ENCODE measurements at regions not wholly inside any gene's neighbourhood (a gene's known extent, or its start where the extent isn't known, plus 50 kb on each side); places are given as distances from the start of the nearest gene placed in this dataset.

DNA sequence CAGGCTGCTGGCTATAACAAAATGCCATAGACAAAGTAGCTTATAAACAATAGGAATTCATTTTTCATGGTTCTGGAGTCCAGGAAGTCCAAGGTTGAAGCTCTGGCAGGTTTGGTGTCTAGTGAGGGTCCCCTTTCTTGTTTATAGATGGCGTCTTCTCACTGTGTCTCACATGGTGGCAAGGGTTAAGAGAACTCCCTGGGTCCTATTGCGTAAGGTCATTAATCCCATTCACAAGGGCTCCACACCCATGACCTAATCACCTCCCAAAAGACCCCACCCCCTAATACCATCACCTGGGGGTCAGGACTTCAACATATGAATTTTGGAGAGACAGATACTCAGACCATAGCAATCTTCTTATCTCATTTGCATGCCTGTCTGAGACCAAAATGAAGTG lies 108.9 kb upstream of the USP25 start:
- no peaks in the 10 kb centered on the region for H3K36me3 Mint-ChIP-seq (ENCODE audit: unreplicated experiment)
- H3K9me3 Mint-ChIP-seq (ENCODE audit: unreplicated experiment) = peaks cover 9% of the 10 kb centered on the region
- TF ChIP-seq, protein P1, sequence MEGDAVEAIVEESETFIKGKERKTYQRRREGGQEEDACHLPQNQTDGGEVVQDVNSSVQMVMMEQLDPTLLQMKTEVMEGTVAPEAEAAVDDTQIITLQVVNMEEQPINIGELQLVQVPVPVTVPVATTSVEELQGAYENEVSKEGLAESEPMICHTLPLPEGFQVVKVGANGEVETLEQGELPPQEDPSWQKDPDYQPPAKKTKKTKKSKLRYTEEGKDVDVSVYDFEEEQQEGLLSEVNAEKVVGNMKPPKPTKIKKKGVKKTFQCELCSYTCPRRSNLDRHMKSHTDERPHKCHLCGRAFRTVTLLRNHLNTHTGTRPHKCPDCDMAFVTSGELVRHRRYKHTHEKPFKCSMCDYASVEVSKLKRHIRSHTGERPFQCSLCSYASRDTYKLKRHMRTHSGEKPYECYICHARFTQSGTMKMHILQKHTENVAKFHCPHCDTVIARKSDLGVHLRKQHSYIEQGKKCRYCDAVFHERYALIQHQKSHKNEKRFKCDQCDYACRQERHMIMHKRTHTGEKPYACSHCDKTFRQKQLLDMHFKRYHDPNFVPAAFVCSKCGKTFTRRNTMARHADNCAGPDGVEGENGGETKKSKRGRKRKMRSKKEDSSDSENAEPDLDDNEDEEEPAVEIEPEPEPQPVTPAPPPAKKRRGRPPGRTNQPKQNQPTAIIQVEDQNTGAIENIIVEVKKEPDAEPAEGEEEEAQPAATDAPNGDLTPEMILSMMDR (IDR thresholded peaks at IDR 0.05) = no peak
- no peak for DNase-seq (ENCODE audit: extremely low spot score, unreplicated experiment)
- peaks cover 26% of the 10 kb centered on the region for H3K4me1 Mint-ChIP-seq (ENCODE audit: unreplicated experiment)
- no peak overlapping the region for H3K27ac Mint-ChIP-seq (ENCODE audit: unreplicated experiment)
- no peak overlapping the region for H3K4me3 Mint-ChIP-seq (ENCODE audit: unreplicated experiment)
- no peaks in the 10 kb centered on the region for H3K27me3 Mint-ChIP-seq (ENCODE audit: unreplicated experiment)

DNA sequence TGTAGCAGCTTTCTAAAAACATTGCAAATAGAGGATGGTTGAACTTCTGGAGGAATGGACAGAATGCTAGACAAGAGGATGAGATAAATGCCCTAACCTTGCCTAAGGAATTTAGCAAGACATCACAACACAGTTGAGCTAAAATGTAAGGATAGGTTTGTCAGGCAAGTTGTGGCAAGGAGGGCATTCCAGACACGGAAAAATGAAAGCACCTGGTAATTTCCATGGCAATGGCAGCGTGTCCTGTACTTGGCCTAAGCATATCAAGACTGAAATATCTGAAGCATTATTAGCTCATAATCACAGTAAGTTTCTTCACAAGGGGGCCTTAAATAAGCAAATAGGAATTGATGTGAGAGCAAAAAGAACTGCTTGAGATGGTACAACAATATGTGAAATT lies 105.1 kb upstream of the USP25 start:
- H3K27me3 Mint-ChIP-seq (ENCODE audit: unreplicated experiment) = no peaks in the 10 kb centered on the region
- TF ChIP-seq, protein P1 (IDR thresholded peaks at IDR 0.05) = no peak
- H3K27ac Mint-ChIP-seq (ENCODE audit: unreplicated experiment) = no peak overlapping the region
- no peaks in the 10 kb centered on the region for H3K36me3 Mint-ChIP-seq (ENCODE audit: unreplicated experiment)
- DNase-seq (ENCODE audit: extremely low spot score, unreplicated experiment) = no peak
- H3K9me3 Mint-ChIP-seq (ENCODE audit: unreplicated experiment) = peaks cover 9% of the 10 kb centered on the region
- H3K4me1 Mint-ChIP-seq (ENCODE audit: unreplicated experiment) = no peaks in the 10 kb centered on the region
- H3K4me3 Mint-ChIP-seq (ENCODE audit: unreplicated experiment) = no peak overlapping the region

DNA sequence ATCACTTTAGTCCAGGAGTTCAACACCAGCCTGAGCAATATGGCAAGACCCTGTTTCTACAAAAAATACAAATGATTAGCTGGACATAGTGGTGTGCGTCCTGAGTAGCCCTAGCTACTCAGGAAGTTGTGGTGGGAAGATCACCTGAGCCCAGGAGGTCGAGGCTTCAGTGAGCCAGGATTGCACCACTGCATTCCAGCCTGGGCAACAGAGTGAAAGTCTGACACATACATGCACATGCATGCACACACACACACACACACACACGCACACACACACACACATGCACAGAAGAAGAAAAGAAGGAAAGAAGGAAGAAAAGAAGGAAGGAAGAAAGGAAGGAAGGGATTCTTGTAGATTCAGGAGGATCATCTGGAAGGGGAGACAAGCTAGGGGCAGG lies 104.4 kb upstream of the USP25 start:
- Mint-ChIP-seq H3K9me3 (ENCODE audit: unreplicated experiment) (peaks cover 9% of the 10 kb centered on the region), H3K36me3 (ENCODE audit: unreplicated experiment) (no peaks in the 10 kb centered on the region), H3K4me1 (ENCODE audit: unreplicated experiment) (no peaks in the 10 kb centered on the region), H3K27ac (ENCODE audit: unreplicated experiment) (no peak overlapping the region), H3K4me3 (ENCODE audit: unreplicated experiment) (no peak overlapping the region), H3K27me3 (ENCODE audit: unreplicated experiment) (no peaks in the 10 kb centered on the region)
- no peak for DNase-seq (ENCODE audit: extremely low spot score, unreplicated experiment)
- TF ChIP-seq, protein P1 (IDR thresholded peaks at IDR 0.05) = no peak

DNA sequence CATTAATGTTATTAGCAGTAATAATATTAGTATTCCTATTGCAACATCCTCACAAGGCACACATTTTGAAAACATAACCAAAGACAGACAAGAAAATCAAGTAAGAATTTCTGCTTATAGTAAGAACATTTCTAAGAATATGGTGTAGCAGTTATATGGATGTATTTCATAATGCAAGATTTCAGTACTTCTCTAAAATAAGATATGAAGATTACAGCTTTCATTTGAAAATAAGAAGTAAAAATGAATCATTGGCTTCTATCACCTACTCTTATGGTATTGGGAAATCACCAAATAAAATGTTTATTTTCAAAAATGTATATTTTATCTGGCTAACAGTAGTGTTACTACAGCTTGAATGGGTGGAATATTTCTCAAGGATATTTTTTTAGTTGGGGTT lies 103.8 kb upstream of the USP25 start:
- Mint-ChIP-seq H3K4me3 (ENCODE audit: unreplicated experiment) (no peak overlapping the region), H3K9me3 (ENCODE audit: unreplicated experiment) (peaks cover 9% of the 10 kb centered on the region), H3K36me3 (ENCODE audit: unreplicated experiment) (no peaks in the 10 kb centered on the region), H3K4me1 (ENCODE audit: unreplicated experiment) (peaks cover 3% of the 10 kb centered on the region), H3K27ac (ENCODE audit: unreplicated experiment) (no peak overlapping the region), H3K27me3 (ENCODE audit: unreplicated experiment) (no peaks in the 10 kb centered on the region)
- no peak for DNase-seq (ENCODE audit: extremely low spot score, unreplicated experiment)
- TF ChIP-seq, protein P1 (IDR thresholded peaks at IDR 0.05) = no peak

DNA sequence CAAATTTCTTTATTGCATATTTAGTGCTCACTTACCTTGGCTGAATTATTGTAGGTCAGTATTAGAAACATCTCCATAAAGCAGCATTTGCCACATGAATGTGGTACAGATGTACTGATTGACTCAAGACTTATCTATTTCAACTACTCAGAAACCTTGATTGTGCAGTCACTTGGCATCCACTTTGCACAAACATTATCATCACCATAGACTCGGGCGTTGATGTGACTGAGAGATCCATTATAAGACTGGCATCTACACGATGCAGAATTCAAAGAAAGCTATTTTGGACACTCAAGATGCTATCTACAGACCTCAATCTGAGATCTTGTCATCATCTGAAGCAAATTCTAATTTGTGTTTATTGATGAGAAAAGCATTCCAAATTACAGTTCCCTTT lies 102.8 kb upstream of the USP25 start:
- H3K36me3 Mint-ChIP-seq (ENCODE audit: unreplicated experiment) = no peaks in the 10 kb centered on the region
- H3K9me3 Mint-ChIP-seq (ENCODE audit: unreplicated experiment) = peaks cover 9% of the 10 kb centered on the region
- DNase-seq (ENCODE audit: extremely low spot score, unreplicated experiment) = no peak
- no peaks in the 10 kb centered on the region for H3K27me3 Mint-ChIP-seq (ENCODE audit: unreplicated experiment)
- no peak overlapping the region for H3K4me3 Mint-ChIP-seq (ENCODE audit: unreplicated experiment)
- TF ChIP-seq, protein P1 (IDR thresholded peaks at IDR 0.05) = no peak
- H3K27ac Mint-ChIP-seq (ENCODE audit: unreplicated experiment) = no peak overlapping the region
- peaks cover 7% of the 10 kb centered on the region for H3K4me1 Mint-ChIP-seq (ENCODE audit: unreplicated experiment)
